GM23338 (cell line): ENCODE measurements at regions not wholly inside any gene's neighbourhood (a gene's known extent, or its start where the extent isn't known, plus 50 kb on each side); places are given as distances from the start of the nearest gene placed in this dataset.
"Not testable (repeated sequence)": the region's sequence is repeated elsewhere in the genome, so short reads cannot be mapped to it uniquely, and the experiment has no call there.

Experiments used
- ATAC-seq: fragments of 200-7000 bp; cut with Tn5 transposase; 3 replicates; pipeline ENCODE4 v1.9.1; 2020
- DNase-seq: peaks from one replicate; pipeline ENCODE4 v3.0.0-alpha.2; 2015; ENCODE audit warnings: low spot score
- H2AFZ ChIP-seq: fragments of 200-600 bp; sonication (generic); 2 replicates; pipeline ENCODE4 v1.8.0; 2016; ENCODE audit warnings: antibody characterized with exemption, mild to moderate bottlenecking, moderate library complexity
- H3F3A ChIP-seq: fragments of 200-600 bp; sonication (generic); replicated peaks from 2 replicates; pipeline ENCODE4 v1.8.0; 2017; ENCODE audit warnings: antibody characterized with exemption, mixed run types, low read depth
- H3K27ac ChIP-seq: fragments of 200-600 bp; sonication (generic); 2 replicates; pipeline ENCODE4 v1.6.1; 2016; ENCODE audit warnings: low read depth
- H3K27me3 ChIP-seq: fragments of 200-600 bp; sonication (generic); 2 replicates; pipeline ENCODE4 v1.8.0; 2016; ENCODE audit warnings: mild to moderate bottlenecking, mixed run types, moderate library complexity; ENCODE audit not compliant: insufficient read depth
- H3K36me3 ChIP-seq: fragments of 200-600 bp; sonication (generic); 2 replicates; pipeline ENCODE4 v1.8.0; 2016; ENCODE audit warnings: mild to moderate bottlenecking; ENCODE audit not compliant: insufficient read depth
- H3K4me1 ChIP-seq: fragments of 200-600 bp; sonication (generic); 2 replicates; pipeline ENCODE4 v1.8.0; 2016; ENCODE audit warnings: mild to moderate bottlenecking, moderate library complexity; ENCODE audit not compliant: insufficient read depth
- H3K4me2 ChIP-seq: fragments of 200-600 bp; sonication (generic); 2 replicates; pipeline ENCODE4 v1.7.1; 2017; ENCODE audit warnings: mixed run types
- H3K4me3 ChIP-seq: fragments of 200-600 bp; sonication (generic); 2 replicates; pipeline ENCODE4 v1.6.1; 2016; ENCODE audit warnings: mixed run types
- H3K79me2 ChIP-seq: fragments of 200-600 bp; sonication (generic); replicated peaks from 2 replicates; pipeline ENCODE4 v1.8.0; 2017; ENCODE audit warnings: mild to moderate bottlenecking; ENCODE audit not compliant: insufficient read depth
- H3K9me2 ChIP-seq: fragments of 200-600 bp; sonication (generic); 2 replicates; pipeline ENCODE4 v1.8.0; 2017; ENCODE audit not compliant: insufficient read depth
- H4K20me1 ChIP-seq: fragments of 200-600 bp; sonication (generic); replicated peaks from 2 replicates; pipeline ENCODE4 v1.8.0; 2017; ENCODE audit warnings: mild to moderate bottlenecking; ENCODE audit not compliant: insufficient read depth
- H3K27ac Mint-ChIP-seq: 2 replicates; pipeline ENCODE4 v1.8.0; 2020; ENCODE audit warnings: inconsistent platforms, mild to moderate bottlenecking, moderate library complexity, mixed read lengths
- H3K27me3 Mint-ChIP-seq: 3 replicates; pipeline ENCODE4 v1.8.0; 2022; ENCODE audit warnings: low read depth, mild to moderate bottlenecking, moderate library complexity, mixed read lengths, inconsistent platforms; ENCODE audit not compliant: insufficient read depth, poor library complexity
- H3K36me3 Mint-ChIP-seq: 3 replicates; pipeline ENCODE4 v1.8.0; 2021; ENCODE audit warnings: low read depth, mild to moderate bottlenecking, inconsistent platforms, moderate library complexity, mixed read lengths
- H3K4me1 Mint-ChIP-seq: 3 replicates; pipeline ENCODE4 v1.8.0; 2020; ENCODE audit warnings: mild to moderate bottlenecking, inconsistent platforms, mixed read lengths
- H3K4me3 Mint-ChIP-seq: 3 replicates; pipeline ENCODE4 v1.8.0; 2021; ENCODE audit warnings: moderate library complexity, mild to moderate bottlenecking, inconsistent platforms, mixed read lengths
- H3K9me3 Mint-ChIP-seq: 3 replicates; pipeline ENCODE4 v1.8.0; 2020; ENCODE audit warnings: moderate library complexity, mild to moderate bottlenecking, inconsistent platforms, mixed read lengths
- CREB1 ChIP-seq: fragments of 250-450 bp; sonication (Bioruptor Pico); IDR thresholded peaks from 2 replicates; pipeline ENCODE4 v1.5.0; 2020; ENCODE audit warnings: low read depth, mild to moderate bottlenecking, moderate library complexity
- CTCF ChIP-seq, 2 experiments: fragments of 200-600 bp in 1 of 2; sonication (generic) in 1 of 2; conservative IDR thresholded peaks; 2 replicates each; pipeline versions ENCODE4 v1.5.1 to v1.6.1; 2016 to 2017; ENCODE audit warnings: antibody characterized with exemption in 2 of 2, low read depth in 2 of 2, mild to moderate bottlenecking in 2 of 2, moderate library complexity in 1 of 2
- STAT1 ChIP-seq: IDR thresholded peaks from one replicate; pipeline ENCODE4 v1.6.1; 2016; ENCODE audit warnings: antibody characterized with exemption; ENCODE audit not compliant: unreplicated experiment
- ZNF331 ChIP-seq: fragments of 250-450 bp; sonication (Bioruptor Pico); IDR thresholded peaks from 2 replicates; pipeline ENCODE4 v1.5.0; 2020; ENCODE audit warnings: low read depth, mild to moderate bottlenecking, moderate library complexity
- ZNF462 ChIP-seq: fragments of 250-450 bp; sonication (Bioruptor Pico); IDR thresholded peaks from 2 replicates; pipeline ENCODE4 v1.5.0; 2020; ENCODE audit warnings: mild to moderate bottlenecking, moderate library complexity
- TF ChIP-seq, protein P1 (sequence below): IDR thresholded peaks from one replicate; pipeline ENCODE4 v1.6.1; 2018; ENCODE audit warnings: antibody characterized with exemption; ENCODE audit not compliant: unreplicated experiment
- TF ChIP-seq, protein P2 (sequence below): IDR thresholded peaks from 2 replicates; pipeline ENCODE4 v1.6.1; 2016; ENCODE audit warnings: antibody characterized with exemption

GRCh38 chr17:74128456-74129211 is 74.8 kb upstream of the RPL38 start (continued):
- no peak for TF ChIP-seq ZNF462
- TF ChIP-seq CTCF (conservative IDR thresholded peaks at IDR 0.05; ENCODE audit: low read depth in 2 of 2), result no peak
- no peak for TF ChIP-seq ZNF331 (CRISPR knock-in tag)
- TF ChIP-seq, protein P1, sequence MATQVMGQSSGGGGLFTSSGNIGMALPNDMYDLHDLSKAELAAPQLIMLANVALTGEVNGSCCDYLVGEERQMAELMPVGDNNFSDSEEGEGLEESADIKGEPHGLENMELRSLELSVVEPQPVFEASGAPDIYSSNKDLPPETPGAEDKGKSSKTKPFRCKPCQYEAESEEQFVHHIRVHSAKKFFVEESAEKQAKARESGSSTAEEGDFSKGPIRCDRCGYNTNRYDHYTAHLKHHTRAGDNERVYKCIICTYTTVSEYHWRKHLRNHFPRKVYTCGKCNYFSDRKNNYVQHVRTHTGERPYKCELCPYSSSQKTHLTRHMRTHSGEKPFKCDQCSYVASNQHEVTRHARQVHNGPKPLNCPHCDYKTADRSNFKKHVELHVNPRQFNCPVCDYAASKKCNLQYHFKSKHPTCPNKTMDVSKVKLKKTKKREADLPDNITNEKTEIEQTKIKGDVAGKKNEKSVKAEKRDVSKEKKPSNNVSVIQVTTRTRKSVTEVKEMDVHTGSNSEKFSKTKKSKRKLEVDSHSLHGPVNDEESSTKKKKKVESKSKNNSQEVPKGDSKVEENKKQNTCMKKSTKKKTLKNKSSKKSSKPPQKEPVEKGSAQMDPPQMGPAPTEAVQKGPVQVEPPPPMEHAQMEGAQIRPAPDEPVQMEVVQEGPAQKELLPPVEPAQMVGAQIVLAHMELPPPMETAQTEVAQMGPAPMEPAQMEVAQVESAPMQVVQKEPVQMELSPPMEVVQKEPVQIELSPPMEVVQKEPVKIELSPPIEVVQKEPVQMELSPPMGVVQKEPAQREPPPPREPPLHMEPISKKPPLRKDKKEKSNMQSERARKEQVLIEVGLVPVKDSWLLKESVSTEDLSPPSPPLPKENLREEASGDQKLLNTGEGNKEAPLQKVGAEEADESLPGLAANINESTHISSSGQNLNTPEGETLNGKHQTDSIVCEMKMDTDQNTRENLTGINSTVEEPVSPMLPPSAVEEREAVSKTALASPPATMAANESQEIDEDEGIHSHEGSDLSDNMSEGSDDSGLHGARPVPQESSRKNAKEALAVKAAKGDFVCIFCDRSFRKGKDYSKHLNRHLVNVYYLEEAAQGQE, result no peak
- TF ChIP-seq, protein P2, sequence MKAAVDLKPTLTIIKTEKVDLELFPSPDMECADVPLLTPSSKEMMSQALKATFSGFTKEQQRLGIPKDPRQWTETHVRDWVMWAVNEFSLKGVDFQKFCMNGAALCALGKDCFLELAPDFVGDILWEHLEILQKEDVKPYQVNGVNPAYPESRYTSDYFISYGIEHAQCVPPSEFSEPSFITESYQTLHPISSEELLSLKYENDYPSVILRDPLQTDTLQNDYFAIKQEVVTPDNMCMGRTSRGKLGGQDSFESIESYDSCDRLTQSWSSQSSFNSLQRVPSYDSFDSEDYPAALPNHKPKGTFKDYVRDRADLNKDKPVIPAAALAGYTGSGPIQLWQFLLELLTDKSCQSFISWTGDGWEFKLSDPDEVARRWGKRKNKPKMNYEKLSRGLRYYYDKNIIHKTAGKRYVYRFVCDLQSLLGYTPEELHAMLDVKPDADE, result no peak
- TF ChIP-seq CREB1 (CRISPR knock-in tag), result no peak
- TF ChIP-seq STAT1, result no peak

- not testable (repeated sequence) for H3F3A ChIP-seq, H3K9me2 ChIP-seq, H3K4me3 Mint-ChIP-seq, H3K79me2 ChIP-seq, H2AFZ ChIP-seq, H3K36me3 Mint-ChIP-seq, H3K27me3 Mint-ChIP-seq, H3K27me3 ChIP-seq, H3K4me2 ChIP-seq, ATAC-seq, H3K36me3 ChIP-seq, H3K9me3 Mint-ChIP-seq, DNase-seq, H3K27ac Mint-ChIP-seq, H4K20me1 ChIP-seq, H3K4me3 ChIP-seq, H3K27ac ChIP-seq, H3K4me1 ChIP-seq
- peaks cover 20% of the 10 kb centered on the region for H3K4me1 Mint-ChIP-seq
Measured at GRCh38 chr17:74129800-74130199, 73.7 kb upstream of the RPL38 start.
